T-cell (primary cell): ENCODE measurements at regions not wholly inside any gene's neighbourhood (a gene's known extent, or its start where the extent isn't known, plus 50 kb on each side); places are given as distances from the start of the nearest gene placed in this dataset.

Source experiments
- ATAC-seq, 4 experiments: fragments of 200-7000 bp in 3 of 4; fragments of 150-1000 bp in 1 of 4; cut with Tn5 transposase; replicated peaks in 1 of 4; 1 replicate in 3 of 4; 2 replicates in 1 of 4; pipeline ENCODE4 v1.10.0; 2021; ENCODE audit warnings: moderate library complexity in 3 of 4, mild to moderate bottlenecking in 2 of 4, moderate number of reproducible peaks in 1 of 4
- CTCF ChIA-PET, 2 donors: fragments of 300-600 bp; sonication (Branson Sonifier 250); formaldehyde crosslinking; loops; one replicate each; lab custom pipeline; 2022; ENCODE audit warnings: antibody characterized with exemption in 2 of 2; lab: Charles Lee
- POLR2A ChIA-PET, 2 donors: fragments of 300-600 bp; sonication (Branson Sonifier 250); formaldehyde crosslinking; loops; one replicate each; lab custom pipeline; 2022; ENCODE audit warnings: antibody characterized with exemption in 2 of 2; lab: Charles Lee
- DNase-seq, 35 experiments: peaks; one replicate each; pipeline versions ENCODE4 v3.0.0 to v3.0.0-alpha.2; 2013 to 2023
- H3K27ac ChIP-seq: one replicate; pipeline ENCODE4 v1.5.1; 2013; ENCODE audit warnings: low read length
- H3K27me3 ChIP-seq, 2 experiments: replicated peaks in 1 of 2; 1 replicate in 1 of 2; 2 replicates in 1 of 2; pipeline versions ENCODE4 v1.6.1 to v1.7.0; 2013; ENCODE audit warnings: low read length in 1 of 2, mixed read lengths in 1 of 2; ENCODE audit not compliant: control insufficient read depth in 2 of 2, insufficient read depth in 2 of 2; ENCODE audit errors: extremely low read depth in 1 of 2
- H3K36me3 ChIP-seq, 2 donors: 1 replicate in 1 of 2; 2 replicates in 1 of 2; pipeline versions ENCODE4 v1.6.1 to v1.7.0; 2013; ENCODE audit warnings: low read length in 1 of 2; ENCODE audit not compliant: control insufficient read depth in 2 of 2, insufficient read depth in 1 of 2; ENCODE audit errors: extremely low read depth in 1 of 2
- H3K4me1 ChIP-seq, 2 experiments: 1 replicate in 1 of 2; 2 replicates in 1 of 2; pipeline versions ENCODE4 v1.6.1 to v1.7.0; 2013; ENCODE audit warnings: low read length in 2 of 2, mixed read lengths in 1 of 2; ENCODE audit not compliant: insufficient read depth in 2 of 2, control insufficient read depth in 1 of 2; ENCODE audit errors: extremely low read depth in 1 of 2
- H3K4me3 ChIP-seq, 2 donors: 1 replicate in 1 of 2; 2 replicates in 1 of 2; pipeline versions ENCODE4 v1.5.1 to v1.7.0; 2013; ENCODE audit warnings: mild to moderate bottlenecking in 2 of 2, low read length in 1 of 2, moderate library complexity in 1 of 2; ENCODE audit not compliant: control insufficient read depth in 1 of 2; ENCODE audit errors: extremely low read depth in 1 of 2
- H3K9me3 ChIP-seq: 2 replicates; pipeline ENCODE4 v1.7.0; 2013
- H3K27ac Mint-ChIP-seq, 2 donors: one replicate each; pipeline ENCODE4 v1.8.0; 2020 to 2021; ENCODE audit warnings: mild to moderate bottlenecking in 2 of 2, mixed read lengths in 2 of 2
- H3K27me3 Mint-ChIP-seq, 2 donors: one replicate each; pipeline ENCODE4 v1.8.0; 2021 to 2022; ENCODE audit warnings: mixed read lengths in 2 of 2
- H3K36me3 Mint-ChIP-seq: one replicate; pipeline ENCODE4 v1.8.0; 2021; ENCODE audit warnings: mixed read lengths
- H3K4me1 Mint-ChIP-seq, 3 donors: one replicate each; pipeline ENCODE4 v1.8.0; 2020 to 2022; ENCODE audit warnings: mixed read lengths in 3 of 3, mild to moderate bottlenecking in 1 of 3
- H3K4me3 Mint-ChIP-seq, 3 donors: one replicate each; pipeline ENCODE4 v1.8.0; 2020 to 2022; ENCODE audit warnings: mild to moderate bottlenecking in 3 of 3, mixed read lengths in 3 of 3, moderate library complexity in 3 of 3
- H3K9me3 Mint-ChIP-seq, 3 donors: one replicate each; pipeline ENCODE4 v1.8.0; 2020 to 2022; ENCODE audit warnings: mixed read lengths in 3 of 3
- WGBS: methylation state at CpG from one replicate; pipeline ENCODE4 v1.1.5; 2013; ENCODE audit warnings: missing lambda C conversion rate; ENCODE audit not compliant: insufficient coverage; 5-methylcytosine and 5-hydroxymethylcytosine counted together

- Mint-ChIP-seq H3K36me3 (no peaks in the 10 kb centered on the region), H3K27me3 (no peaks in the 10 kb centered on the region), H3K27ac (no peak overlapping the region), H3K4me3 (no peak overlapping the region), H3K9me3 (peaks cover 4 to 17% (median 13%) of the 10 kb centered on the region in 3 donors), H3K4me1 (no peaks in the 10 kb centered on the region)
- Histone ChIP-seq H3K9me3 (no peaks in the 10 kb centered on the region), H3K4me1 (no peaks in the 10 kb centered on the region), H3K27me3 (no peaks in the 10 kb centered on the region), H3K4me3 (no peak overlapping the region), H3K27ac (no peak overlapping the region), H3K36me3 (no peaks in the 10 kb centered on the region)
- no peak for ATAC-seq
- no peak for DNase-seq
- CTCF ChIA-PET: no interaction called here
- POLR2A ChIA-PET: no interaction called here
Observed at GRCh38 chr16:6246266-6246665, 1086.4 kb upstream of the RBFOX1 start.

- H3K4me3 ChIP-seq: no peak overlapping the region
- peaks cover 8 to 16% (median 14%) of the 10 kb centered on the region in 3 donors for H3K9me3 Mint-ChIP-seq
- H3K36me3 ChIP-seq: no peaks in the 10 kb centered on the region
- H3K4me1 ChIP-seq: no peaks in the 10 kb centered on the region
- no peak overlapping the region for H3K4me3 Mint-ChIP-seq
- no peaks in the 10 kb centered on the region for H3K27me3 Mint-ChIP-seq
- ChIA-PET CTCF (no interaction called here), POLR2A (interaction anchor here in 1 of 2 donors (0.6 kb wide), 1 partner anchor 43 kb away, joined by 3 read pairs; no protein-coding TSS in a partner anchor)
- no peak overlapping the region for H3K27ac ChIP-seq
- 84% methylated on average over 2 of the region's 4 CpGs for WGBS
- no peaks in the 10 kb centered on the region for H3K4me1 Mint-ChIP-seq
- H3K36me3 Mint-ChIP-seq: no peaks in the 10 kb centered on the region
- ATAC-seq (no peak), DNase-seq (no peak)
- H3K27ac Mint-ChIP-seq: no peak overlapping the region
- H3K27me3 ChIP-seq: no peaks in the 10 kb centered on the region
- no peaks in the 10 kb centered on the region for H3K9me3 ChIP-seq
Observed at GRCh38 chr16:6232056-6232455, 1100.6 kb upstream of the RBFOX1 start.

- Mint-ChIP-seq H3K9me3 (peaks cover 8 to 15% (median 14%) of the 10 kb centered on the region in 3 donors), H3K27ac (no peak overlapping the region), H3K4me1 (no peaks in the 10 kb centered on the region), H3K36me3 (no peaks in the 10 kb centered on the region), H3K27me3 (no peaks in the 10 kb centered on the region), H3K4me3 (no peak overlapping the region)
- ATAC-seq: no peak
- H3K4me3 ChIP-seq: no peak overlapping the region
- no peaks in the 10 kb centered on the region for H3K27me3 ChIP-seq
- DNase-seq: no peak
- no peaks in the 10 kb centered on the region for H3K9me3 ChIP-seq
- H3K36me3 ChIP-seq: no peaks in the 10 kb centered on the region
- ChIA-PET POLR2A (no interaction called here), CTCF (no interaction called here)
- no peak overlapping the region for H3K27ac ChIP-seq
- no peaks in the 10 kb centered on the region for H3K4me1 ChIP-seq
- 67% methylated on average over 1 of the region's 1 CpG for WGBS
Observed at GRCh38 chr16:6231398-6231797, 1101.2 kb upstream of the RBFOX1 start.

- no peak for ATAC-seq
Observed at GRCh38 chr16:6229186-6229585, 1103.5 kb upstream of the RBFOX1 start.

GRCh38 chr16:6218855-6219254, 1113.8 kb upstream of the RBFOX1 start:
- H3K4me1 ChIP-seq: no peaks in the 10 kb centered on the region

More at GRCh38 chr16:6229186-6229585, 1103.5 kb upstream of the RBFOX1 start:
- Histone ChIP-seq H3K4me3 (no peak overlapping the region), H3K9me3 (no peaks in the 10 kb centered on the region), H3K36me3 (no peaks in the 10 kb centered on the region), H3K27me3 (no peaks in the 10 kb centered on the region), H3K27ac (no peak overlapping the region), H3K4me1 (no peaks in the 10 kb centered on the region)
- Mint-ChIP-seq H3K27ac (no peak overlapping the region), H3K9me3 (peaks cover under 1 to 14% (median 10%) of the 10 kb centered on the region in 3 donors), H3K27me3 (no peaks in the 10 kb centered on the region), H3K4me1 (no peaks in the 10 kb centered on the region), H3K36me3 (no peaks in the 10 kb centered on the region), H3K4me3 (no peak overlapping the region)
- no peak for DNase-seq
- ChIA-PET POLR2A (no interaction called here), CTCF (no interaction called here)
- 64% methylated on average over 2 of the region's 6 CpGs for WGBS

GRCh38 chr16:6216836-6217235, 1115.8 kb upstream of the RBFOX1 start:
- WGBS: 40% methylated on average over 1 of the region's 7 CpGs
- Mint-ChIP-seq H3K27me3 (no peaks in the 10 kb centered on the region), H3K4me1 (no peaks in the 10 kb centered on the region), H3K4me3 (no peak overlapping the region), H3K27ac (no peak overlapping the region), H3K9me3 (peaks cover 6 to 17% (median 14%) of the 10 kb centered on the region in 3 donors), H3K36me3 (no peaks in the 10 kb centered on the region)
- H3K36me3 ChIP-seq: no peaks in the 10 kb centered on the region
- H3K9me3 ChIP-seq: no peaks in the 10 kb centered on the region
- H3K4me1 ChIP-seq: no peaks in the 10 kb centered on the region
- no peaks in the 10 kb centered on the region for H3K27me3 ChIP-seq
- ATAC-seq (no peak), DNase-seq (no peak)
- no peak overlapping the region for H3K4me3 ChIP-seq
- ChIA-PET POLR2A (no interaction called here), CTCF (no interaction called here)
- H3K27ac ChIP-seq: no peak overlapping the region

More at GRCh38 chr16:6218855-6219254, 1113.8 kb upstream of the RBFOX1 start:
- no peak overlapping the region for H3K4me3 ChIP-seq
- ChIA-PET CTCF (interaction anchor here in 1 of 2 donors (0.6 kb wide), 1 partner anchor 323 kb away, joined by 5 read pairs; no protein-coding TSS in a partner anchor), POLR2A (no interaction called here)
- Mint-ChIP-seq H3K27ac (no peak overlapping the region), H3K27me3 (no peaks in the 10 kb centered on the region), H3K36me3 (no peaks in the 10 kb centered on the region), H3K4me1 (no peaks in the 10 kb centered on the region), H3K9me3 (peaks cover 5 to 16% (median 11%) of the 10 kb centered on the region in 3 donors), H3K4me3 (no peak overlapping the region)
- H3K27ac ChIP-seq: no peak overlapping the region
- DNase-seq (no peak), ATAC-seq (no peak)
- 42% methylated on average over 2 of the region's 3 CpGs for WGBS
- H3K36me3 ChIP-seq: no peaks in the 10 kb centered on the region
- no peaks in the 10 kb centered on the region for H3K9me3 ChIP-seq
- no peaks in the 10 kb centered on the region for H3K27me3 ChIP-seq

- no peaks in the 10 kb centered on the region for H3K27me3 Mint-ChIP-seq
- H3K27ac ChIP-seq: no peak overlapping the region
- peaks cover 7 to 14% (median 11%) of the 10 kb centered on the region in 3 donors for H3K9me3 Mint-ChIP-seq
- ChIA-PET CTCF (no interaction called here), POLR2A (no interaction called here)
- H3K4me1 Mint-ChIP-seq: no peaks in the 10 kb centered on the region
- no peak overlapping the region for H3K4me3 Mint-ChIP-seq
- no peak overlapping the region for H3K27ac Mint-ChIP-seq
- WGBS: no CpG with 5 or more reads among the region's 2 CpGs
- no peaks in the 10 kb centered on the region for H3K36me3 Mint-ChIP-seq
- no peaks in the 10 kb centered on the region for H3K4me1 ChIP-seq
- no peaks in the 10 kb centered on the region for H3K27me3 ChIP-seq
- H3K36me3 ChIP-seq: no peaks in the 10 kb centered on the region
- H3K4me3 ChIP-seq: no peak overlapping the region
- no peak for DNase-seq
- no peaks in the 10 kb centered on the region for H3K9me3 ChIP-seq
- no peak for ATAC-seq
Observed at GRCh38 chr16:6211644-6212043, 1114.0 kb upstream of the EEF2KMT start.
